SH-SY5Y (cell line): ENCODE measurements at regions not wholly inside any gene's neighbourhood (a gene's known extent, or its start where the extent isn't known, plus 50 kb on each side); places are given as distances from the start of the nearest gene placed in this dataset.

Experiments used
- GATA2 ChIP-seq: IDR thresholded peaks from 2 replicates; pipeline ENCODE4 v1.6.1; 2011; ENCODE audit warnings: mild to moderate bottlenecking, low read depth, low read length
- GATA3 ChIP-seq: IDR thresholded peaks from 2 replicates; pipeline ENCODE4 v1.6.1; 2011; ENCODE audit warnings: low read depth, mild to moderate bottlenecking, low read length, moderate library complexity

DNA sequence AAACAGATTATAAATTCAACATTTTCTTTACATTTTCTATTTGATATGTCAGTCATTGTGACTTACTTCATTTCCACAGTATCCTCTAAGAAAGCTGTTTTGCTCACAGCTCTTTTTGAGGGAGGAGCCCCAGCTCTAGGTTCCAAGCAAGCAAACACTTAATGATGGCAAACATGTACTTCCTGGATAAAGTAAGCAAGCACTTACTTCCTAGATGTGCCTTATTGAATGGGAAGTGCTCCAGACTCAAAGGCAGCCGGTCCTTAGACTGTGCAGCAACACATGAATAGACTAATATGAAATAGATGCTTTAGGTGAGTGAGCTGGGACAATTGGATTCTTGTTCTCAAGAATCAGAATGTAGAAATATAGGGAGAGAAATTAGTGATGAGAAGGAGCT, 2149.8 kb upstream of the PIK3C3 start:
- TF ChIP-seq GATA2: no peak
- no peak for TF ChIP-seq GATA3
